K562 (cell line): ENCODE measurements at regions not wholly inside any gene's neighbourhood (a gene's known extent, or its start where the extent isn't known, plus 50 kb on each side); places are given as distances from the start of the nearest gene placed in this dataset.

Source experiments
- ATAC-seq: fragments of 200-7000 bp; cut with Tn5 transposase; 3 replicates; pipeline ENCODE4 v1.9.1; 2020; ENCODE audit warnings: moderate library complexity
- BruUV-seq: library from RNA; stranded (reverse); fragments of 400-500 nt; replicated peaks from 2 replicates; lab custom pipeline; 2021; lab: Mats Ljungman, UMichigan
- CTCF ChIA-PET: fragments of 300-600 bp; formaldehyde crosslinking; extraction: SDS; loops from one replicate; lab custom pipeline; 2021; ENCODE audit warnings: low intra/inter-chr PET ratio; lab: Yijun Ruan, JAX
- POLR2A ChIA-PET: fragments of 300-600, 350-650 bp; sonication (Branson Sonifier 250); formaldehyde crosslinking; extraction: SDS; loops from one replicate; lab custom pipeline; 2021; ENCODE audit warnings: antibody characterized with exemption, inconsistent platforms; lab: Yijun Ruan, JAX
- DNase-seq, 4 experiments: peaks; one replicate each; pipeline versions ENCODE4 v3.0.0 to v3.0.0-alpha.2; 2011 to 2018; ENCODE audit warnings: low spot score in 3 of 4, mixed read lengths in 3 of 4; ENCODE audit errors: extremely low read depth in 1 of 4
- FAIRE-seq: peaks from 2 replicates; lab custom pipeline; 2011; peaks lifted over from hg19 to GRCh38; lab: Jason Lieb, UNC
- H2AFZ ChIP-seq: 2 replicates; pipeline ENCODE4 v1.6.0; 2011; ENCODE audit warnings: low read depth, low read length, control low read depth, inconsistent platforms
- H3K27ac ChIP-seq: fragments of 200-600 bp; 3 replicates; pipeline ENCODE4 v1.8.0; 2011; ENCODE audit warnings: low read depth, mild to moderate bottlenecking, control low read depth, inconsistent platforms, low read length, moderate library complexity, mixed read lengths; ENCODE audit errors: extremely low read depth
- H3K27me3 ChIP-seq, 2 experiments: fragments of 300-600 bp in 1 of 2; 2 replicates in 1 of 2; 3 replicates in 1 of 2; pipeline versions ENCODE4 v1.6.0 to v1.8.0; 2011; ENCODE audit warnings: inconsistent platforms in 2 of 2, low read length in 2 of 2, mild to moderate bottlenecking in 1 of 2, mixed read lengths in 1 of 2, moderate library complexity in 1 of 2; ENCODE audit not compliant: control insufficient read depth in 2 of 2, insufficient read depth in 2 of 2
- H3K36me3 ChIP-seq: fragments of 300-600 bp; 3 replicates; pipeline ENCODE4 v1.8.0; 2011; ENCODE audit warnings: mild to moderate bottlenecking, low read length, inconsistent platforms; ENCODE audit not compliant: control insufficient read depth, insufficient read depth
- H3K4me1 ChIP-seq, 2 experiments: fragments of 200-600 bp in 1 of 2; replicated peaks in 1 of 2; 2 replicates in 1 of 2; 3 replicates in 1 of 2; pipeline versions ENCODE4 v1.5.1 to v1.8.0; 2011; ENCODE audit warnings: inconsistent platforms in 2 of 2, low read length in 2 of 2, mild to moderate bottlenecking in 1 of 2, mixed read lengths in 1 of 2, moderate library complexity in 1 of 2; ENCODE audit not compliant: control insufficient read depth in 2 of 2, insufficient read depth in 2 of 2
- H3K4me2 ChIP-seq: 2 replicates; pipeline ENCODE4 v1.6.1; 2011; ENCODE audit warnings: low read length, control low read depth, inconsistent platforms, mixed read lengths; ENCODE audit not compliant: insufficient read depth
- H3K4me3 ChIP-seq: fragments of 200-600 bp; sonication (generic), shearing (Covaris generic); 2 replicates; pipeline ENCODE4 v1.5.1; 2016; ENCODE audit warnings: control low read depth, inconsistent platforms
- H3K79me2 ChIP-seq: fragments of 200-600 bp; 3 replicates; pipeline ENCODE4 v1.8.0; 2011; ENCODE audit warnings: low read length, inconsistent platforms; ENCODE audit not compliant: control insufficient read depth, insufficient read depth
- H3K9ac ChIP-seq, 2 experiments: 2 replicates each; pipeline versions ENCODE4 v1.6.0 to v1.6.1; 2011; ENCODE audit warnings: low read depth in 2 of 2, low read length in 2 of 2, control low read depth in 1 of 2, inconsistent platforms in 1 of 2, mild to moderate bottlenecking in 1 of 2, mixed read lengths in 1 of 2; ENCODE audit not compliant: insufficient read depth in 1 of 2
- H3K9me1 ChIP-seq: one replicate; pipeline ENCODE4 v1.6.0; 2011; ENCODE audit warnings: inconsistent platforms, mild to moderate bottlenecking, low read length, moderate library complexity; ENCODE audit not compliant: control insufficient read depth, insufficient read depth
- H3K9me3 ChIP-seq: replicated peaks from 2 replicates; pipeline ENCODE4 v1.5.1; 2011; ENCODE audit warnings: low read depth, low read length, inconsistent platforms; ENCODE audit not compliant: control insufficient read depth, insufficient read depth
- H4K20me1 ChIP-seq: replicated peaks from 2 replicates; pipeline ENCODE4 v1.6.1; 2011; ENCODE audit warnings: low read length, inconsistent platforms, mixed read lengths; ENCODE audit not compliant: control insufficient read depth, insufficient read depth
- CAMTA2 ChIP-seq: fragments of 250-450 bp; sonication (Bioruptor Pico); conservative IDR thresholded peaks from 2 replicates; pipeline ENCODE4 v1.5.1; 2022
- CREB1 ChIP-seq, 2 experiments: sonication (generic) in 1 of 2; formaldehyde crosslinking in 1 of 2; IDR thresholded peaks; 2 replicates each; pipeline versions ENCODE4 v1.6.1 to v1.8.0; 2012 to 2022; ENCODE audit warnings: inconsistent platforms in 1 of 2, mild to moderate bottlenecking in 1 of 2, missing genetic modification reagents in 1 of 2, moderate library complexity in 1 of 2
- E2F1 ChIP-seq: sonication (generic); formaldehyde crosslinking; IDR thresholded peaks from 2 replicates; pipeline ENCODE4 v1.8.1; 2023; ENCODE audit warnings: mild to moderate bottlenecking, missing genetic modification reagents, moderate library complexity
- IRF2 ChIP-seq: sonication (generic); formaldehyde crosslinking; IDR thresholded peaks from 2 replicates; pipeline ENCODE4 v1.8.1; 2022; ENCODE audit warnings: mild to moderate bottlenecking, missing genetic modification reagents
- KDM1A ChIP-seq, 2 experiments: fragments of 450-650 bp; IDR thresholded peaks; 2 replicates each; pipeline ENCODE4 v1.6.1; 2016; ENCODE audit warnings: mild to moderate bottlenecking in 2 of 2
- MXI1 ChIP-seq: IDR thresholded peaks from 2 replicates; pipeline ENCODE4 v1.6.1; 2011; ENCODE audit warnings: low read depth, mild to moderate bottlenecking, improper control_type of control experiment, low read length
- SNIP1 ChIP-seq: fragments of 450-650 bp; IDR thresholded peaks from 2 replicates; pipeline ENCODE4 v1.7.1; 2017; ENCODE audit warnings: low read depth, mild to moderate bottlenecking
- TFAP4 ChIP-seq: sonication (generic); formaldehyde crosslinking; IDR thresholded peaks from 2 replicates; pipeline ENCODE4 v1.8.0; 2022; ENCODE audit warnings: missing genetic modification reagents, mild to moderate bottlenecking, moderate library complexity, borderline replicate concordance
- ZNF277 ChIP-seq: fragments of 250-450 bp; sonication (Bioruptor Pico); IDR thresholded peaks from 2 replicates; pipeline ENCODE4 v1.8.0; 2022; ENCODE audit warnings: inconsistent platforms, mild to moderate bottlenecking, moderate library complexity, borderline replicate concordance
- ZNF764 ChIP-seq: fragments of 250-450 bp; sonication (Bioruptor Pico); IDR thresholded peaks from 2 replicates; pipeline ENCODE4 v1.4.0; 2020; ENCODE audit warnings: low read depth, mild to moderate bottlenecking, moderate library complexity
- ZSCAN29 ChIP-seq: fragments of 450-650 bp; IDR thresholded peaks from 2 replicates; pipeline ENCODE4 v1.6.1; 2017
- WGBS: fragments of 100-300 bp; shearing (Covaris generic); methylation state at CpG from one replicate; pipeline ENCODE4 v1.1.6; 2016; ENCODE audit warnings: low coverage, mixed read lengths; ENCODE audit not compliant: insufficient coverage; ENCODE audit errors: missing lambda C conversion rate; 5-methylcytosine and 5-hydroxymethylcytosine counted together
- in situ Hi-C: fragments of 300-500 bp; cut with MboI; formaldehyde crosslinking; loops from 4 replicates; pipeline ENCODE4 v1.15.0; 2018; ENCODE audit warnings: inconsistent platforms, mixed read lengths
- intact Hi-C: fragments of 100-400 bp; cut with micrococcal nuclease; formaldehyde crosslinking; loops from 2 replicates; pipeline ENCODE4 v1.14.2; 2022

GRCh38 chr3:124453189-124453588, 277.1 kb upstream of the UMPS start:
- Histone ChIP-seq H3K36me3 (no peaks in the 10 kb centered on the region), H3K4me2 (no peak overlapping the region), H3K4me3 (no peak overlapping the region), H3K79me2 (no peaks in the 10 kb centered on the region), H3K9me1 (no peaks in the 10 kb centered on the region), H3K4me1 (no peaks in the 10 kb centered on the region), H3K9me3 (no peaks in the 10 kb centered on the region), H3K27me3 (no peaks in the 10 kb centered on the region; a peak in 1 of 5 replicates), H2AFZ (no peak overlapping the region), H4K20me1 (no peaks in the 10 kb centered on the region), H3K9ac (no peak overlapping the region), H3K27ac (no peak overlapping the region)
- no peak for TF ChIP-seq ZSCAN29
- no peak for TF ChIP-seq CREB1 (IDR thresholded peaks at IDR 0.05)
- no peak for TF ChIP-seq CREB1 (CRISPR knock-in tag; IDR thresholded peaks at IDR 0.05)
- TF ChIP-seq CAMTA2 (CRISPR knock-in tag), result no peak
- TF ChIP-seq ZNF277 (CRISPR knock-in tag), result no peak
- DNase-seq (no peak), FAIRE-seq (no peak), ATAC-seq (no peak)
- ChIA-PET CTCF (no interaction called here), POLR2A (no interaction called here)
- no TSS peak for BruUV-seq
- intact Hi-C loops, result no loop called here
- in situ Hi-C loops, result no loop called here
- 0% methylated on average over 4 of the region's 4 CpGs for WGBS

GRCh38 chr3:124455891-124456290, 274.4 kb upstream of the UMPS start:
- CTCF ChIA-PET, result no interaction called here
- Histone ChIP-seq H3K27me3 (no peaks in the 10 kb centered on the region; a peak in 1 of 5 replicates), H3K9me3 (no peaks in the 10 kb centered on the region), H3K9me1 (no peaks in the 10 kb centered on the region), H3K4me1 (no peaks in the 10 kb centered on the region), H3K9ac (no peak overlapping the region), H3K4me3 (no peak overlapping the region), H3K27ac (no peak overlapping the region), H3K4me2 (no peak overlapping the region), H3K79me2 (no peaks in the 10 kb centered on the region), H2AFZ (no peak overlapping the region), H3K36me3 (no peaks in the 10 kb centered on the region), H4K20me1 (no peaks in the 10 kb centered on the region)
- no peak for ATAC-seq
- intact Hi-C loops (no loop called here), in situ Hi-C loops (no loop called here)
- no peak for FAIRE-seq
- TF ChIP-seq ZNF764 (CRISPR knock-in tag), result no peak
- no peak for TF ChIP-seq TFAP4 (CRISPR knock-in tag)
- TF ChIP-seq E2F1 (CRISPR knock-in tag), result no peak
- no peak for TF ChIP-seq MXI1
- TF ChIP-seq IRF2, result no peak
- TF ChIP-seq SNIP1, result no peak
- no peak for TF ChIP-seq KDM1A (IDR thresholded peaks at IDR 0.05)
- DNase-seq, result no peak
- POLR2A ChIA-PET, result no interaction called here
- no TSS peak for BruUV-seq
